ENCODE measurements at regions not wholly inside any gene's neighbourhood (a gene's known extent, or its start where the extent isn't known, plus 50 kb on each side); places are given as distances from the start of the nearest gene placed in this dataset.
A peak's percentile ranks its signal among the peaks of the same experiment; 100 is the strongest.

DNA sequence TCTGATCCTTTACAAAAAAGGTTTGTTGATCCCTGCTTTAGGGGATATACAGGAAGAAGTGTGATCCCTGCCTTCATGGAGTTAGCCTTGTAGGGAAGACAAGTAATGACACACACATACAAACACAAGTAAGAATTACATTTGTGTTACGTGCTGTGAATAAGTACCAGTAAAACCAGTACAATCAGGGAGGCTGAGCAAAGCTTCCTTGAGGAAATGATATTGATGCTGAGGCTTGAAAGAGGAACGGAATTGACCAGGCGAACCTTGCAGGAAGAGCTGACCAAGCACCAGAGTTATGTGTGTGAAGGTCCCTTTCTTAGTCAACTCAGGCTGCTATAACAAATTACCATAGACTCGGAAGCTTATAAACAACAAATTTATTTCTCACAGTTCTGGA lies 83.6 kb upstream of the CACUL1 start:
- no peak for DNase-seq

DNA sequence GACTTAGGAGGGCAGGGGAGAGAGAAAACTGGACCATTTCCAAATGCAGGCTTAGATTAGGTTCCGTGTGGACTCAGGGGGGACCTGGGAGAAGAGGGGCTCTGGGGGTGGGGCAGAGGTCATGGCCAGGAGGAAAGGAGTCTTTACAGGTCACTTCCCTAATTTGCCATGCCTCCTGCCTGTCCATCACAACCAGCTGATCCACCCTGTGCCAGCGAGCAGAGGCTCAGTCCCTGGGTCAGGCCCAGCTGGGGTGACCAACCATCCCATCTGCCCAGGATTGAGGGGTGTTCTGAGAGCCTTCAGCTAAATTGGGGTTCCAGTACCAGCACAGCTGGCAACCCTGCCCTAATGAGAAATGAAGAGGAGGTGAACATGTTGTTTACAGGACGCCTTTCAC lies 84.6 kb upstream of the CACUL1 start:
- DNase-seq, result no peak

DNA sequence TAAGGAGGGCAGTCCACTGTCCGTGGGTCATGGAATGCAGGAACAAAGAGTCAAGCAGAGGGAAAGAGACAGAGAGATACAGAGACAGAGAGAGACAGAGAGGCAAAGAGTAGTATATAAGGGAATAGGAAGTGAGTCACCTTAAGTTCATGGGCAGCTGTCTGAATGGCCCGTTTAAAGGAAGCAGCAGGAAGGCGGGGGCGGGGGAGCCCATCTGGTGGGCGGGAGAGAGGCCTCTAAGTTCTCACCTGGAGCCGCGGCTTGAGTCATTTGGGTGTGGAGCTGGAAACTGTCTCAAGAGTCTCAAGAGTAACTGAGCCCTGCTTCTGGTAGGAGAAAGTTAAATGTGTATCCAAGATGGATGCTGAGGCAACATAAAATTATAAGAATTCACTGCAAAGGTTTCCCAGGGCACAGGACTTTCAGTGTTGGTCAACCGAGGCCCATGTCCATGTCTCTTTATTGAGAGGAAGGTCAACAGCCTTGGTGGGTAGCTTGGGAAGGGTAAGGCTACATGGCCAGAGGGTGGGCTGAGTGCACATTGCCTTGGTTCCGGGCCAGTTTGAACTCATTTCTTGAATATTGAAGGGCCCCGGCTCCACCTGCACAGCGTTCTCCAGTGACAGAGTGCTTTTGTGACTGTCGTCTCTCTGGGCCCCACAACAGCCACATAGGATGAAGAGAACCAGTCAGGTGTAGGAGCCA lies 85.5 kb upstream of the CACUL1 start:
- no peak for DNase-seq

DNA sequence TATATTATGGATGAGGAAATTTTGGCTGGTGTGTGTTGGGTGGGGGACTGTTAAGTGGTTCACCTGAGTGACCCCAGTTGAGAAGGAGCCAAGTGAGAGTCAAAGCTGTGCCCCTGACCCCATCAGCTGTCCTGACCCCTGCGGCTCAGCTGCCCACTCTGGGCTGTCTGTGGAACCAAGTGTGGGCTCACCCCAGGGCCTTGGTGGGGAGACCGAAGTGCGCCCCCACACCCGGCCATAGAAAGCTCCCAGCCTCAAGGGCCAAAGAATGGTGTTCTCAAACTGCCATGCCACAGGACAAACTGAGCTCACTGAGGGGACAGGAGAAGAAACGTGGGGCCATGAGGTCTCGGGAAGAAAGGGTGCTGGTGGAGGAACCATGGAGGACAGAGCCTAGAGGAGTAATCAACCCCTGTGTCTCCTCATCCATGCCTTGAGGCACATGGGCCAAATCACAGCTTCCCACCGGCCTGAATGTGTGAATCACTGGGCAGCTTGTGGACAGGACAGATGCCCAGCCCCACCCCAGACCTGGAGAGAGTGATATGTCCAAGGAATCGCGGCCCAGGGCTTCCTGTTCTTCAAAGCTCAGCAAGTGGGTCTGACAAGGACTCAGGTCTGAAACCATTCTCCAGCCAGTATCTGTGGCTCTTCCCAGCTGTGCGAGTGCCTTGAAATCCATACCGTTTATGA lies 86.2 kb upstream of the CACUL1 start:
- DNase-seq, result no peak

DNA sequence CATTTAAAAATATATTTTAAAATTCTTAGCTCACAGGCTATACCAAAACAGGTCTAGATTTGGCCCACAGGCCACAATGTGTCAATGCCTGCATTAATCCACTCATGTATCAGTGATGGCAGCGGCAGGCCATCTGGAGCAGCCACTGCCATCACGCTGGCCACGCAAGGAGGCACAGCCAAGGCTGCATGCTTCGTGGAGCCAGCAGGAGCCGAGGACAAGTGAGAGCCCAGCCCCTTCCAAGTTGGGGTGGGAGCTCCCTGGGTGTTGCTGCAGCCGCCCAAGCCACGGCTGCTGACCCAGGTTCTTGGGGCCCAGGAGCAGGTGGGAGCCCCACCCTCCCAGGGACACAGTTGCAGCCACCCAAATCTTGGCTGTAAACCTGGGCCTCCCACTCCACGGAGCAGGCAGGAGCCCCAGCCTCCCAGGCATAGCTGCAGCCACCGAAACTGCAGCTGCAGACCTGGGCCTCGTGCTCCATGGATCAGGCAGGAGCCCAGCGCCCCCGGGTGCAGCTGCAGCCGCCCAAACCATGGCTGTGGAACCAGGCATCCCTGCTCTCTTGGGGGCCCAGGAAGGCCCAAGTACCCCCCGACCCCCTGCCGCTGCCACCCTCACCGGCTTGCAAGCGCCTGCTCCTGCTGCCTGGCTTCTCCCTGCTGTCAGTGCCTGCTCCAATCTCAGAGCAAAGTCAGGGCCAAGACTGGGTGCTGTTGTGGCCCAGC lies 87.3 kb upstream of the CACUL1 start:
- no peak for DNase-seq

DNA sequence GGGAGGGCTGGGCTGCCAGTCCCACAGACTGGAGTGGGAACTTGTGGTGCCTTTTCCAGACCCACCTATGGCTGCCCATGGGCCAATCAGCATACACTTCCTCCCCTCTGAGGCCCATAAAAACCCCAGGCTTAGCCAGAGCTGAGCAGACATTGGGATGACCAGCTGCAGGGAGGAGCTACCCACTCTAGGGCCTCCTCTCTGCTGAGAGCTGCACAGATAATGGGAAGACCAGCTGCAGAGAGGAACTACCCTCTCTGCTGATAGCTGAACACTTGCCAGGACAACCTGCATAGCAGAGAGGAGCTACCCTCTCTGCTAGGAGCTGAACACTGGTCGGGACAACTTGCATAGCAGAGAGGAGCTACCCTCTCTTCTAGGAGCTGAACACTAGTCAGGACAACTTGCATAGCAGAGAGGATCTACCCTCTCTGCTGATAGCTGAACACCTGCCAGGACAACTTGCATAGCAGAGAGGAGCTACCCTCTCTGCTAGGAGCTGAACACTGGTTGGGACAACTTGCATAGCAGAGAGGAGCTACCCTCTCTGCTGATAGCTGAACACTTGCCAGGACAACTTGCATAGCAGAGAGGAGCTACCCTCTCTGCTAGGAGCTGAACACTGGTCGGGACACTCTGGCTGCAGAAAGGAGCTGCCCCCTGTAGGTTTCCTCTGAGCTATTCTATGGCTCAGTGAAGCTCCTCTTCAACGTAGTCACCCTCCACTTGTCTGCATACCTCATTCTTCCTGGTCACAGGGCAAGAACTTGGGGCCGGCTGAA lies 88.3 kb upstream of the CACUL1 start:
- no peak for DNase-seq

DNA sequence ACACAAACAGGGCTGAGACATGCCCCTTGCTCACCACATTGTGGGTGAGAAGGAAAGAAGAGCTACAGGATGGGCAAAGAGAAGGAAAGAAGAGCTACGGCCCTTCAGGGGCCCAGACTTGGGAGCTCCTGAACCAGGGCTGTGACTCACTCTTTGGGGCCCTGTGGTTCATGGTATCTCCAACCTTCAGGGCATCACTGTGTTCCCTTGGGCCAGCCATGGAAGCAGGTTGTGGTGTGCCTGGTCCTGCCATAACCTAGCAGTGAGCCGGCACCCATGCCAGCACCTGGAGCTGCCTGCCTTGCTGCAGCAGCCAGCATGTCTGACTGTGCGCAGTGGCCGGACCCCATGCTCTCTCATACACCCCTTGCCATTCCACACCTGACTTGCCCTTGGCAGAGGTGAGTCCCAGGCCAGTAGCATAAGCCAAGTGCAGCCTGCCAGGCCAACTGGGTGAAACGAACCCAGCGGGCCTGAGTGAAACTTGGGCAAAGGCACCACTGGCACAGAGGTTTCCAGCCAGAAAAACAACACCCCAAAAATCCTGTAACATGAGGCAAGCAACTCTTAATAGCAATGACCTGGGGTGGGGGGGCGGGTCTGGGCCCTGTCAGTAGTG lies 89.0 kb upstream of the CACUL1 start:
- DNase-seq, result no peak

DNA sequence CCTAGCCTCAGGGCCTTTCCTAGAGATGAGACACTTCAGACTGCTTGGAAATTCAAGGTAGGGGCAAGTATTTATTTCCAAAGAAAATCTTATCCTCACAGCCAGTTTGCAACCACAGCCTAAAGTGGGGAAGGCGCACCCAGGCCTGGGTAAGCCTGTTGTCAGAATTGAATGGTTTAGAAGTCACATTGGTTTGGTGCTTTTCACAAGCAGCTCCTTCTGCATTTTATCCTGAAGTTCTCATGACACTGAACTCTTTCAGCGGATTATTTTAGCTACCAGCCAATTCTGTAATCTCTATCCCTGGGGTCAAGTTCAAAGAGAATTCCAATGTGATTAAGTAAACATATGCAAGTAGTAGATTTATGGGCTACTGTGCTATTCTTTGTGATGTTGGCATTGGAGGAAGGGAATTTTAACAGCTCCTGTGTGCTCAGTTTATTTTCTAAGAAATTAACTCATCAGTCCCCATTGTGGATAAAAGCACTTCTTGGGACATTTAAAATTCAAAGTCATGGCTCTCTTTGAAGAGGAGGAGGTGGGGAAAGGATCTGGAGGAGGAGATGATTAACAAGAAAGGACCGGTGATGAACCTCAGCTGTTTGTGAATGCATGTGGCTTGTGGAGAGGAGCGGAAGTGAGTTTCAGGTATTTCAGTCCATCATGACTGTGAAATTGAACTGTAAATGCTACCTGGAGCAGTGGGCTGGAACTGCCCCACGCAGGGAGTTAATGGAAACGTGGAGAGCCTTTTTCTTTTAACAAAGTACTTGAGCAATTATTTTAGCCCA lies 90.2 kb upstream of the CACUL1 start:
- no peak for DNase-seq

DNA sequence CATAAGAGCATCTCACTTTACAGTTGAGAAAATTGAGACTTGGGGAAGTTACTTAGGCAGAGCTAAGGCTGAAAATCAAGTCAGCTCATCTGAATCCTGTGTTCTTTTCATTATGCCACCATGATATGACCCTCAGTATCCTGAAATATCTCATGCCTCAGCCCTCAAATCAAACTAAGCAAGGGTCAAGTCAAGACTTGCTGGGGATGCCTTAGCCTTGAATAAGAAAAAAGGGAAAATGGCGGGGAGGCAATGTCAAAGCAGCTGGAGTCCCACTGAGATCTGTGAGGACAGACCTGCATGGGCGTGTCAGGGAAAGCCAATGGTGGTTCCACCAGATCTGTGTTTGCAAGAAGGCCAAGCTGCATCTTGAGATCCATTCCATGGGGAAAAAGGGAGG lies 91.0 kb upstream of the CACUL1 start:
- no peak for DNase-seq

DNA sequence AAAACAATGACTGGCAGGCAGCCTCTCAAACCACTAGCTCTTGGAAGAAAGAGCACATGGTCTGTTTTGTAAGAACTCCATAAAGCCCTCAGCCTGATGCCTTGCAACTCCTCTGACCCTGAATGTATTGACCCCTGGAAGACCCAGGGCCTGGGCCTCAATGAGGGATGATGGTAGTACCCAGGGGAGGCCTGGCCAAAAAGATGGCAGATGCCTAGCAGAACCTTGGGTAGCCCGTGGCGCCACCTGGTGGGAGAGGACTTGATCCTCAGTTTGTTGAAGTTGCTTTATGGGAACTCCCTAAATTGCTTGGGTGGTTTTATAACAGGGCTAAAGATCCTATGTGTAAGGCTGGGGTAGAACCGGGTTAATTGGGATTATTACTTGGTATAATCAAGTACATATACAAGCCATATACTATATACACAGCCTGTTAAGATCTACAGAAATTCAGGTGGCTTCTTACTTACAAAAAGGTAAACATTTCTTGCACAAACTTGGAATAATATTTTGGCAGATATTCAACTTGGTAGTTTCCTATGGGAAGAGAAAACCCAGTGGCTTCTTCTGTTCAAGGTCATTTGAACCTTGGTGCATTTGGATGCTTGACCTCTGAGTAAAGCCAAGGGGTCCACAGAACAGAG lies 95.8 kb upstream of the CACUL1 start:
- peak; percentile 31 for DNase-seq

DNA sequence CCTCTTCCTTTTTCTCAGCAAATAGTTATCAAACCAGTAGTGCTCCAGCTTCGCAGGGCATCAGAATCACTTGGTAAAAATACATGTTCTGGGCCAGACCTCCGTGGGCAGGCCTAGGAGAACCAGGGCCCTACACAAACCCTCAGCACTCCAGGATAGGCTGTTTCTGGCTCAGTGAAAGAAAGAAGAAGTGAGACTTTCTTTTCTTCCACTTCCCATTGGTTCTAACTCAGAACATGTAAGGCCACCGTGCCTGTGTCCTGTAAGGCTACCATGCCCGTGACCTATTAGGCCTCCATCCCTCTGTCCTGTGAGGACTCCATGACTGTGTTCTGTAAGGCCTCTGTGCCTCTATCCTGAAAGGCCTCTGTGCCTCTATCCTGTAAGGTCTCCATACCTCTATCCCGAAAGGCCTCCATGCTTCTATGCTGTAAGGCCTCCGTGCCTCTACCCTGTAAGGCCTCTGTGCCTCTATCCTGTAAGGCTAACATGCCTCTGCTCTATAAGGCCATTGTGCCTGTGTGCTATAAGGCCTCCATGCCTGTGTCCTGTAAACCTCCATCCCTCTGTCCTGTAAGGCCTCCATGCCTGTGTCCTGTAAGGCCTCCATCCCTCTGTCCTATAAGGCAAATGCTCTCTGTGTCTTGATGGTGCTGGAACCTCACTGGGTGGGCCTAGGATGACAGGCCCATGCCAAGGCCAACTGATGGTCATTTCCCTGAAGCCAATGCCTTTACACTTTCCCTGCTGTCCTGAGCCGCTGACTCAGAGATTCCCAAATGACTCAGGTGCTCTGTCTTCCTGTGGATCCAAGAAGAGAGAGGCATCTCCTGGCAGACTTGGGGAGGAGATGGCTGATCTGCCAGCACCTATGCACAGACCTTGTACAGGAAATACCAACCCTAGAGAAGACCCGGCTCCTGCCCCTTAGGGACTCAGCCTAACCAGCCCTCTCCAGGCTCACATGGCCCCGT lies 96.6 kb upstream of the CACUL1 start:
- no peak for DNase-seq

DNA sequence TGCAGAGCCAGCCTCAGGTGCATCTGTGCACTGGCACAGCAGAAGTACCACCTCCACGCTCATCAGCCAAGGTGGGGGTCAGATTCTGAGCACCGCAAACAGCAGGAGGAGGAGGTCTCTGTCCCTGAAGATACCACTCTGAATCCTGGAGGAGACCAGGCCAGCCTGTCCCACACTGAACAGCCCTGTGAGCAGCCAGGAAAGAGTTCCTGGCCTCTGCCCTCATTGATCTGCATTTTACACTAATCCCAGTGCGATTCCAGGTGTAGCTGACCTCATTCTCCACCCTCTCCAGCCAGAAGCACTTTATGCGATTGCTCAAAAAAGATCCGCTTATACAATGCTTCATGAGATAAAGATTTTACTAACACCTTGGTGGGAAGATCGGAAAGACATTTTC lies 99.1 kb upstream of the CACUL1 start:
- no peak for DNase-seq

DNA sequence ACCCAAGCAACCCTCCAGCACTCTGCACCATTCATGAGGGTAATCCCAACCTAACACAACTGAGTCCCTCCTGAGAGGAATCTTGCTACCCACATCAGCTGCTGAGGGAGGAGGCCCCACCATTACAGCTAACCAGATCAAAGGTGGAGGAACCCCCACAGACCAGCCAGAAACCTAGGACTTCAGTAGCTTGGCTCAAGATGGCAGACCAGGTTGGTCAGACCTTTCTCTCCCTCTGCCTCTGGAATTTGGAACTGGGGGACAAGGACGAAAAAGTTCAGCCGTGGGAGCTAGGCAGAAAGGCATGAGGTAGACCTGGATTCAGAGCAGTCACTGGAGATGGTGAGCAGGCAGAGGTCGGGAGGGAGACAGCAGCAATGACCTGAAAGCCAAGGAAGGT lies 101.3 kb upstream of the CACUL1 start:
- DNase-seq, result no peak

DNA sequence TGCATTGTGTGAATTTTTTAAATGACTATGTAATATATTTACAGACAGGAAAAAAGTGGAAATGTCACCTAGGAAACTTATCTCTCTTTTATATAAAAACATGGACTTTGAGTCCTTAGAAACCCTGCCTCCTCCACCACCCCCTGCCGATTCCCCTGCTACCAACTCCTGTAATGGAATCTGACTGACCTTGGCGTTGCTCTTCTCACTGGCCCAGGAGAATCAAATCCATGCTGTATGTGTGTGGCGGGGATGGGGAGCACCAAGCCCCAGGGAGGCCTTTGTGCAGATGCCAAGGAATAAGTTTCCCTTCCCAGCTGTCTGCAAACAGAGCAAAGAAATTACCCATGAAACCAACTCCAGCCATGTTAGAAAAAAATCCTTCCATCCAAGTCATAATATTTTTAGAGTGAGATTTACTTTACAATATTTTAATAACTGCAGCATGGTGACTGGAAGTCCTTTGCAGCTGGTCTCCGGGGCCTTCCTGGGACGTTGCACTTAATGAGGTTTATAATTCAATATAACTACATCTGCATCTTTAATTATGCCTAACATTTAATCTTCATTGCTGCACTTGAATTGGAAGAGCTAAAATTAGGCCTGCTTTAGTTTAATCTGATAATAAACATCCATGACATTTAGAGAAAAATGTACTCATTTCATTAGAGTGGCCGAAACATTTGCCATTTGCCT lies 111.4 kb upstream of the CACUL1 start:
- no peak for DNase-seq

DNA sequence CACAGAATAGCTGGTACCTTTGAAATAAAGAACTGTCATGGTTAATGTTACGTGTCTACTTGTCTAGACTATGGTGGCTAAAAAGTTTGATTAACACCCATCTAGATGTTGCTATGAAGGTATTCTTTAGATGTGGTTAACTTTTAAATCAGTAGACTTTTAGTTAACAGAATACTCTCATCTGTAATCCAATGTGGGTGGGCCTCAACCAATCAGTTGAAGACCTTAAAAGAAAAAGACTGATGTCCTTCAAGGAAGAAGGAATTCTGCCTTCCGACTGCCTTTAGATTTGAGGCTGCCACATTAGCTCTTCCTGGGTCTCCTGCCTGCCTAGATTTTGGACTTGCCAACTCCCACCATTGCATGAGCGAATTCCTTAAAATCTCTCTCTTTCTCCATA lies 113.0 kb upstream of the CACUL1 start:
- DNase-seq, result no peak

DNA sequence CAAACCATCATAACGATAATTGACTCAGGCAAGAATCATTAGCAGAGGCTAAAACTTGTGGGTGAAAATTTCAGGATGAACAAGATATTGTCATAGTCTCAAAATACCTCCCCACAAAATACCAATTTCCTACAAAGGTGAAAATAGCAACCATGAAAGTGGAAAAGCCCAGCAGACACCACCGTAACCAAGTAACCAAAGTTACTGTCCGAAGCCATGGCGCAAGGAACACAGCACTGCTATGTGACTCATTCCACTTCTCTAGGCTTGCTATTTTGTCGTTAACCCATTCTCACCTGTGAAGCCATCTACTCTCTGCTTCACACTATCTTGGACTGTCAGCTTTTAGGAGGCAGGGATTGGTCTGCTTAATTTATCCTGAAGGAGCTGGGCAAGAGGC lies 113.8 kb upstream of the CACUL1 start:
- DNase-seq, result no peak

DNA sequence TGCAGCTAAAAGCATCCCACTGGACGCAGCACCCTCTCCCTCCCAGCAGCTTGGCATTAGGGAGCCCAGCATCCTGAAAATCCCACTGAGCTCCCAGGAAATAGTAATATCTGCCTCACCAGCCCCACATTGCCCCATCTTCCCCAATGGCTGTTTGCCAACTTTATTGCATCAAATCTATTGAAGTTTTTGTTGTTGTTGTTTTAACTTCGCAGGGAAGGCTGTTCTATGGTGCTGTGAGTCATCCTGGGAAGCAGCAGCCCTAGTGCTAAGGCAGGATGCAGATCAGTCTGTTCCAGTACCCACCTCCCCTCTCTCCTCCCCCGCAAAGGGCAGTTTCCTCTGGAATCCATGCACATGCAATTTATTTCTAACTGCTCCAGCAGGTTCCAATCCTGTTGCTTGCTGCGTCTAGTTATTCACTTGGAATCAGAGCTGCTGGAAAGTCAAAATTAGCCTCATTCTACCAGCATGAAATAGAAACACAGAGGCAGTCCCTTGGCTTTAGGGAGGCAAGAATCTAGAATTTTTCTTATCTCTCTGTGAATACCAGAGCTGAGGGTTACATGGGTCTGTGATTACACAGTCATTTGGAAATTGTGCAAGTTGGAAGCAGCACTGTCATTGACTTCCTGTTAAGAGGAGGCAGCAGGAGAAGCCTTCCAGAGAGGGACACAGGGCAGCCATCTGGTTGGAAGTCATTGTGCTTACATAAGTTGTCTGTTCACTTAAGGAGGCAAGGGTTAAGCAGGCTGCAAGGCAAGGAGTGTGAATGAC lies 115.9 kb upstream of the CACUL1 start:
- no peak for DNase-seq

DNA sequence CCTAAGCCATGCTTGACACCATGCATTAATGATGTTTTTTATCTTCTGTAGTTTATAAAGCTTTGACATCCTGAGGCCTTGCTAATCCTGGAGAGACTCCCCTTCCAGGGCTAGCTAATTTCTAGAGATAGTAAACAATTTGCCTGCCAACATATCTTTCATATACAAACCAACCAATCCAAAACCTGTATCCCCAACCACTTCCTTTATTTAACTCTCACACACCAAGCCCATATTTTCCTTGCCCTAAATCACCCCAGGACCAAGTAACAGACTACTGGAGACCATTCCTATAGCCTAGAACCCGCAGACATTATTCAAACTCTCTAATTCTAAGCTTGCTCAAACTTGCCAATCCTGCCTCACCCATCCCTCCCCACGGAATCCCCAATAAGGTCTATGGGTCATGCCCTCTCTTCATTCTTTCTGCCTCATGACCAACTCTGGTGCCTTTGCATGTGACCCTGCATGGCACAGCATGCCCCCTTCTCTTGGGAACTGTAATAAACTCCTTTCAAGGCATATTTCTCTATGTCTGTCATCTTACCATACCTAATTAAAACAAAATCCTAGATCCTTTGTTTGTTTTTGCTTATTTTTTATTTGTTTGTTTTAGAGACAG lies 116.6 kb upstream of the CACUL1 start:
- DNase-seq, result no peak

Measured in activated effector memory CD4-positive, alpha-beta T cell treated with Interleukin-2 at 50 U/mL for 16 hours (primary cell).